ENCODE measurements at regions not wholly inside any gene's neighbourhood (a gene's known extent, or its start where the extent isn't known, plus 50 kb on each side); places are given as distances from the start of the nearest gene placed in this dataset.

DNA sequence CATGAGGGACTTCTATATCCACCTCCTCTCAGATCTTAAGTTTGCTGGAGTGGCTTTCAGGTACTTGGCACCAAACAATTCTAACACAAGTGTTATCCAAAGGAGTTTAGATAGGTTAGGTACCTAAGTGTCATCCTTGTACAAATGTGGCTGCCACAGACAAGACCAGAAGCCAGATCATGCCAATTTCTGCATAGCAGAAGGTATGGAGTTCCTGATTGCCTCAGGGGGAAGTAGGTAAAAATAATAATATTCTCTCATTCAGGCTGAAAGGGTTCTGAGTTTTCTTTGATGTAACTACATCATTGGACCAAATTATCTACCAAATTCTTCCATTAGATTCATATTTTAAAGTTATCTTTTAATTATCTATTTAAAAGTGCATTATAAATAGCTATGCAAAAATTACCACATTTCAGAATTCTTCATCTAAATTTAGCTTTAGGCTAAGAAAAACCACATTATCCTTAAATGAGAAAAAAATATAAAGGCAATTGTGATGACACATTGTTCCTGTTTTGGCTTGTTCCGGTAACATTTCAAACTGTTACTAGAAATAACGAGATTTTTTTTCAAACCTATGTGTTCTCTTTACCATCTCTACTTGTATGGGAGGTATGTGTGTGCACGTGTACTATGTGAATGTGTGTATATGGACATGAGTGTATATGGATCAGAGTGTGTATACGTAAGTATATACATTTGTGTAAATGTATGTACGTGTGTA, 66.2 kb upstream of the POU2AF2 start:
- H3K9me2 ChIP-seq (ENCODE audit: insufficient read depth) = no peaks in the 10 kb centered on the region
- H3K27ac ChIP-seq (ENCODE audit: low read depth, low read length) = no peak overlapping the region
- no peaks in the 10 kb centered on the region for H3K79me2 ChIP-seq (ENCODE audit: insufficient read depth, low read length)
- BruUV-seq (replicated peaks) = no TSS peak
- intact Hi-C loops (cut with micrococcal nuclease) = no loop called here
- ATAC-seq (no peak), DNase-seq (ENCODE audit: low read depth, low spot score) (no peak)
- H3K9me3 ChIP-seq (ENCODE audit: control insufficient read depth in 1 of 2, insufficient read depth in 1 of 2, low read depth in 1 of 2, low read length in 2 of 2) = no peaks in the 10 kb centered on the region
- no peak overlapping the region for H3K9ac ChIP-seq (ENCODE audit: low read length)
- no peak overlapping the region for H3K4me2 ChIP-seq (ENCODE audit: low read length)
- H3K4me1 ChIP-seq (ENCODE audit: control insufficient read depth in 1 of 2, insufficient read depth in 2 of 2, low read length in 2 of 2) = no peaks in the 10 kb centered on the region
- H3K27me3 ChIP-seq (ENCODE audit: insufficient read depth, low read length) = peaks cover 17% of the 10 kb centered on the region; the same call in 1 of the 2 replicates
- no peak for TF ChIP-seq ZFX (IDR thresholded peaks at IDR 0.05)
- no peak for TF ChIP-seq YY1 (IDR thresholded peaks at IDR 0.05; ENCODE audit: extremely low read depth, insufficient replicate concordance, low read depth, low read length)
- TF ChIP-seq, protein P1, sequence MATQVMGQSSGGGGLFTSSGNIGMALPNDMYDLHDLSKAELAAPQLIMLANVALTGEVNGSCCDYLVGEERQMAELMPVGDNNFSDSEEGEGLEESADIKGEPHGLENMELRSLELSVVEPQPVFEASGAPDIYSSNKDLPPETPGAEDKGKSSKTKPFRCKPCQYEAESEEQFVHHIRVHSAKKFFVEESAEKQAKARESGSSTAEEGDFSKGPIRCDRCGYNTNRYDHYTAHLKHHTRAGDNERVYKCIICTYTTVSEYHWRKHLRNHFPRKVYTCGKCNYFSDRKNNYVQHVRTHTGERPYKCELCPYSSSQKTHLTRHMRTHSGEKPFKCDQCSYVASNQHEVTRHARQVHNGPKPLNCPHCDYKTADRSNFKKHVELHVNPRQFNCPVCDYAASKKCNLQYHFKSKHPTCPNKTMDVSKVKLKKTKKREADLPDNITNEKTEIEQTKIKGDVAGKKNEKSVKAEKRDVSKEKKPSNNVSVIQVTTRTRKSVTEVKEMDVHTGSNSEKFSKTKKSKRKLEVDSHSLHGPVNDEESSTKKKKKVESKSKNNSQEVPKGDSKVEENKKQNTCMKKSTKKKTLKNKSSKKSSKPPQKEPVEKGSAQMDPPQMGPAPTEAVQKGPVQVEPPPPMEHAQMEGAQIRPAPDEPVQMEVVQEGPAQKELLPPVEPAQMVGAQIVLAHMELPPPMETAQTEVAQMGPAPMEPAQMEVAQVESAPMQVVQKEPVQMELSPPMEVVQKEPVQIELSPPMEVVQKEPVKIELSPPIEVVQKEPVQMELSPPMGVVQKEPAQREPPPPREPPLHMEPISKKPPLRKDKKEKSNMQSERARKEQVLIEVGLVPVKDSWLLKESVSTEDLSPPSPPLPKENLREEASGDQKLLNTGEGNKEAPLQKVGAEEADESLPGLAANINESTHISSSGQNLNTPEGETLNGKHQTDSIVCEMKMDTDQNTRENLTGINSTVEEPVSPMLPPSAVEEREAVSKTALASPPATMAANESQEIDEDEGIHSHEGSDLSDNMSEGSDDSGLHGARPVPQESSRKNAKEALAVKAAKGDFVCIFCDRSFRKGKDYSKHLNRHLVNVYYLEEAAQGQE (IDR thresholded peaks at IDR 0.05; ENCODE audit: low read depth) = no peak
- TF ChIP-seq ELF1 (IDR thresholded peaks at IDR 0.05; ENCODE audit: borderline replicate concordance, low read depth) = no peak
- TF ChIP-seq, protein P2, sequence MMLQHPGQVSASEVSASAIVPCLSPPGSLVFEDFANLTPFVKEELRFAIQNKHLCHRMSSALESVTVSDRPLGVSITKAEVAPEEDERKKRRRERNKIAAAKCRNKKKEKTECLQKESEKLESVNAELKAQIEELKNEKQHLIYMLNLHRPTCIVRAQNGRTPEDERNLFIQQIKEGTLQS (IDR thresholded peaks at IDR 0.05) = no peak
- no peaks in the 10 kb centered on the region for H3K36me3 ChIP-seq (ENCODE audit: control insufficient read depth in 1 of 2, insufficient read depth in 2 of 2, low read length in 2 of 2)
- no peak overlapping the region for H3K4me3 ChIP-seq (replicated peaks in 1 of 2; ENCODE audit: low read depth in 1 of 2, low read length in 2 of 2)
- H2AFZ ChIP-seq (ENCODE audit: low read depth, low read length, poor library complexity, severe bottlenecking) = no peak overlapping the region
- ChIA-PET RAD21 (ENCODE audit: low non-redundant PET in 1 of 2, low total read pairs in 2 of 2, uncharacterized antibody in 2 of 2, unreplicated experiment in 2 of 2) (no interaction called here), POLR2A (no interaction called here), CTCF (no interaction called here)
- no peaks in the 10 kb centered on the region; the same call in 1 of the 2 replicates for H4K20me1 ChIP-seq (ENCODE audit: insufficient read depth)
